ENCODE measurements at regions not wholly inside any gene's neighbourhood (a gene's known extent, or its start where the extent isn't known, plus 50 kb on each side); places are given as distances from the start of the nearest gene placed in this dataset.
"Not testable (repeated sequence)": the region's sequence is repeated elsewhere in the genome, so short reads cannot be mapped to it uniquely, and the experiment has no call there.

DNA sequence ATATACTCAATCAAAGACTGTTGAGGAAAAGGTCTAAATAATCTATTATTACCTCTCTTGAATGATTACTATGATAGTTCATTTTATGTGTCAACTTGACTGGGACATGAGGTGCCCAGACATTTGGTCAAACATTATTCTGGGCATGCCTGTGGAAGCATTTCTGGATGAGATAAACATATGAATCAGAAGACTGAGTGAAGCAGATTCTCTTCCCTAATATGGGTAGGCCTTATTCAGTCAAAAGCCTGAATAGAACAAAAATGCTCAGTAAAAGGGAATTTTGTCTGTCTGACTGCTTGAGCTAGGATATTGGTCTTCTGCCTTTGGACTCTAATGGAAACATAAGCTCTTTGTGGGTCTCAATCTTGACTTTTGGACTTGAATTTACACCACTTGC lies 73.3 kb upstream of the SOX13 start:
- DNase-seq: no peak

- DNase-seq: no peak
These were observed 71.6 kb upstream of the SOX13 start for GRCh38 chr1:204001166-204001901.

DNA sequence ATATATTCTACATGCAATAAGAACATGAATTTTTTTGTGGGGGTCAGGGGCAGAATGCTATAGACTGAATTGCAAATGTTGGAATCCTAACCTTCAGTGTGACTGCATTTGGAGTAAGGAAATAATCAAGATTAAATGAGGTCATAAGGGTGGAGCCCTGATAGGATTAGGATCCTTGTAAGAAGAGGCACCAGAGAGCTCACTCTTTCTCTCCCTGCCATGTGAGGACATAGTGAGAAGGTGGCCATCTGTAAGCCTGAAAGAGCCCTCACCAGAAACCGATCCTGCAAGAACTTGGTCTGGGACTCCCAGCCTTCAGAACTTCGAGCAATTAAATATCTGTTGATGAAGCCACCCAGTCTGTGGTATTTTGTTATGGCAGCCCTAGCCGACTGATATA lies 70.3 kb upstream of the SOX13 start:
- DNase-seq: no peak

- no peak for DNase-seq
These were observed 69.4 kb upstream of the SOX13 start for GRCh38 chr1:204003536-204003935.

GRCh38 chr1:204011426-204011825 lies 61.5 kb upstream of the SOX13 start:
- DNase-seq: no peak

- DNase-seq: no peak
These were observed 59.9 kb upstream of the SOX13 start for GRCh38 chr1:204013052-204013451.

DNA sequence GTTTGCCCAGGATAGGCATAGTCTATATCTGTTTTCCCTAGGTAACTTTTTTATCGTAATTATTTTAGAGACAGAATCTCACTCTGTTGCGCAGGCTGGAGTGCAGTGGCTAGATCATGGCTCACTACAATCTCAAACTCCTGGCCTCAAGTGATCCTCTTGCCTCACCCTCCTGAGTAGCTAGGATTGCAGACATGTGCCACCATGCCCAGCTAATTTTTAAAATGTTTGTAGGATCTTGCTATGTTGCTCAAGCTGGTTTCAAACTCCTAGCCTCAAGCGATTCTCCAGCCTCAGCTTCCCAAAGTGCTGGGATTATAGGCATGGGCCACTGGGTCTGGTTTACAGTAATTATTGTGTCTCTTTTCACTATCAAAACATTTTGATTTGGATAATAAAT lies 58.6 kb upstream of the SOX13 start:
- DNase-seq: no peak

GRCh38 chr1:204014961-204015360 lies 58.0 kb upstream of the SOX13 start:
- DNase-seq: not testable (repeated sequence)

- no peak for DNase-seq
These were observed 55.9 kb upstream of the SOX13 start for GRCh38 chr1:204017032-204017431.

DNA sequence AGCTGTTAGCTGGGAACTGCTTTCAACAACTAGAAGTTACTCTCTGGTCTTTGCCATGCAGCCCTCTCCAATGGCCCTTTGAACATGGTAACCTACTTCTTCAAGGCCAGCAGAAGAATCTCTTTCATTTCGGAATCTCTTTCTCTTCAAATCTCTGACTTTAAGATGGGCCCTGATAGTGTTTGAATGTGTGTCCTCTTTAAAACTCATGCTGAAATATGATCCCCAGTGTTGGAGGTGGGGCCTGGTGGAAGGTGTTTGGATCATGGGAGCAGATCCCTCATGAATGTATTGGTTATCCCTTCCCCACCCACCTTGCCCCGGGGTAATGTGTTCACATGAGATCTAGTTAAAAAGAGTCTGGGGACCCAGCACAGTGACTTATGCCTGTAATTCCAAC lies 54.5 kb upstream of the SOX13 start:
- DNase-seq: no peak
